SH-SY5Y (cell line): ENCODE measurements at regions not wholly inside any gene's neighbourhood (a gene's known extent, or its start where the extent isn't known, plus 50 kb on each side); places are given as distances from the start of the nearest gene placed in this dataset.

ENCODE experiments used
- GATA2 ChIP-seq: IDR thresholded peaks from 2 replicates; pipeline ENCODE4 v1.6.1; 2011; ENCODE audit warnings: mild to moderate bottlenecking, low read depth, low read length
- GATA3 ChIP-seq: IDR thresholded peaks from 2 replicates; pipeline ENCODE4 v1.6.1; 2011; ENCODE audit warnings: low read depth, mild to moderate bottlenecking, low read length, moderate library complexity

GRCh38 chr11:131137046-131137445 lies 220.8 kb upstream of the SNX19 start:
- no peak for TF ChIP-seq GATA3
- no peak for TF ChIP-seq GATA2

- no peak for TF ChIP-seq GATA2
- no peak for TF ChIP-seq GATA3
Observed at GRCh38 chr11:131138731-131139130, 222.5 kb upstream of the SNX19 start.

GRCh38 chr11:131145791-131146190 lies 224.6 kb upstream of the NTM start:
- no peak for TF ChIP-seq GATA2
- no peak for TF ChIP-seq GATA3

GRCh38 chr11:131146827-131147490 lies 223.5 kb upstream of the NTM start:
- TF ChIP-seq GATA2 (no peak), GATA3 (no peak)

GRCh38 chr11:131154351-131154750 lies 216.1 kb upstream of the NTM start:
- TF ChIP-seq GATA3 (no peak), GATA2 (no peak)

GRCh38 chr11:131157678-131158077 lies 212.7 kb upstream of the NTM start:
- TF ChIP-seq GATA3 (no peak), GATA2 (no peak)

- TF ChIP-seq GATA3 = no peak
Observed at GRCh38 chr11:131160846-131161245, 209.6 kb upstream of the NTM start.

- TF ChIP-seq GATA2 (no peak), GATA3 (no peak)
Observed at GRCh38 chr11:131163613-131164012, 206.8 kb upstream of the NTM start.

- no peak for TF ChIP-seq GATA3
- TF ChIP-seq GATA2 = no peak
Observed at GRCh38 chr11:131165036-131165435, 205.4 kb upstream of the NTM start.

- TF ChIP-seq GATA2 (no peak), GATA3 (no peak)
Observed at GRCh38 chr11:131168839-131169713, 201.3 kb upstream of the NTM start.

- TF ChIP-seq GATA2 (no peak), GATA3 (no peak)
Observed at GRCh38 chr11:131172011-131172410, 198.4 kb upstream of the NTM start.

GRCh38 chr11:131178020-131178419 lies 192.4 kb upstream of the NTM start:
- TF ChIP-seq GATA2 (no peak), GATA3 (no peak)

GRCh38 chr11:131178596-131178995 lies 191.8 kb upstream of the NTM start:
- no peak for TF ChIP-seq GATA3
- no peak for TF ChIP-seq GATA2

- TF ChIP-seq GATA2 (no peak), GATA3 (no peak)
Observed at GRCh38 chr11:131179836-131180235, 190.6 kb upstream of the NTM start.

- no peak for TF ChIP-seq GATA2
- TF ChIP-seq GATA3 = no peak
Observed at GRCh38 chr11:131185915-131186314, 184.5 kb upstream of the NTM start.
